Mucosa of gallbladder (tissue), 1 donor: ENCODE measurements at regions not wholly inside any gene's neighbourhood (a gene's known extent, or its start where the extent isn't known, plus 50 kb on each side); places are given as distances from the start of the nearest gene placed in this dataset.

ENCODE experiments used
- DNase-seq: peaks from one replicate; pipeline ENCODE4 v3.0.0-alpha.2; 2020; ENCODE audit warnings: low spot score
- donor health status: DM: no; HTN: no; CAD: no.

- DNase-seq, result no peak
These were observed 53.1 kb downstream of the CH25H start for GRCh38 chr10:89153971-89154370.

- DNase-seq, result no peak
These were observed 54.0 kb downstream of the CH25H start for GRCh38 chr10:89153116-89153515.

DNA sequence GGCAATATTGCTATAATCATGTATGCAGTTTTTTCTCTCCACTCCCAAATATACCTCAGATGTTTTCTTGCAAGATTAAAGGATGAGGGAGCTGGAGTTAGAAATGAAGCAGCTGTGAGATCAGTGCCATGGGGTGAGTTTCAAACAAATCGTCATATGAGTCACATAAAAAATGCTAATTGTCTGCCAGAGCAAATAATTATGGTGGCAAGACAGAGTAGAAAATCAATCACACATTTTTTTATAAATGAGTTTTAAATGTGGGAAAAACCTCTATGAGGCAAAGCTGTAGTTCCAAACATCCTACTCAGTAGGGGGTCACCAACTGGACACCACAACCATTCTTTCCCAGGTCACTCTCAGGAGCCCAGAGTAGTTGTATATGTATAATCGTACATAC lies 55.3 kb downstream of the CH25H start:
- DNase-seq, result no peak

- no peak for DNase-seq
These were observed 59.1 kb downstream of the CH25H start for GRCh38 chr10:89148061-89148460.

DNA sequence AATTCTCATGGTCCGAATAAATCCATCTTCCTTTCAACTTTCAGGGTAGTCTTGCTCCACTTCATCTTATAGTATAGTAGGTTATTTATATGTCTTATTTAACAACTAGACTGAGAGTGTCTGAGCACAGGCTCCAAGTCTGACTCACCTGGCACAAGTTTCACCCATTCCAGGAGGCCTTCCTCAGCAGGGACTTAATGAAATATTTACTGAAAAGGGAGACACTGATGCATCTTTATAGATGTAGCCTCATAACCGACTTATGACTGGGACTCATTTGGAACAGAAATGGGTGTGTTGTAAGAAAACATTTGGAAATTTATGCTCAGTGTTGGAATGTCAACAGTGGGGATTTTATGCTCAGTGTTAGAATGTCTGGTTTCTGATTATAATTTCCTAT lies 59.9 kb downstream of the CH25H start:
- DNase-seq, result no peak

GRCh38 chr10:89144836-89145235 lies 62.3 kb downstream of the CH25H start:
- no peak for DNase-seq

DNA sequence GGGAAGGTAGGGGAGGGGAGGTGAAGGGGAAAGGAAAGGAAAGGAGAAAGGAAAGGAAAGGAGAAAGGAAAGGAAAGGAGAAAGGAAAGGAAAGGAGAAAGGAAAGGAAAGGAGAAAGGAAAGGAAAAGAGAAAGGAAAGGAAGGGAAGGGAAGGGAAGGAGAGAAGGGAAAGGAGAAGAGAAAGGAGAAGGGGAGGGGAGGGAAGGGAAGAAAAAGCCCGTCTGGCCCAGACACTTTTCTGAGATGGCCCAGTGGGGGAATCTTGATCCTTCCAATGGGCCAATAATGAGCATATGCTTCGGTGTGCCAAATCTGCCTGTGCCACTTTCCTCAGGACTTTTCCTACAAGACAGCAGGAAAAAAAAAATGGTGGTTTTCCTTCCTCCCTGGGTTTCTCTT lies 64.5 kb downstream of the CH25H start:
- DNase-seq, result no peak

GRCh38 chr10:89138755-89139490 lies 68.2 kb downstream of the CH25H start:
- DNase-seq, result no peak

GRCh38 chr10:89134963-89135362 lies 72.2 kb downstream of the CH25H start:
- DNase-seq, result no peak

GRCh38 chr10:89129911-89130310 lies 77.2 kb downstream of the CH25H start:
- DNase-seq, result peak; percentile 43

- DNase-seq, result no peak
These were observed 84.6 kb downstream of the CH25H start for GRCh38 chr10:89122433-89123051.

DNA sequence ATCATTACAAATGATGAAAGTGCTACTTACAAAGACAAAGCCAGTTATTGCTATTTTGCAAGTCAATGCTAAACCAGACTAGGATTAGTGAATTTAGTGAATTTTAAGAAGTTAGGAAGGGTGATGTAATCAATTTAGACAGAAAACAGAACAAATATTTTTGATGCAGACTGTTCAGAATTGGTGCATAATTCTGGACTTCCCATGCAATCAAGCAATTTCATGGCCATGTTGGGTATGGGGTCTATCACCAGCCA lies 85.4 kb downstream of the CH25H start:
- DNase-seq, result no peak

DNA sequence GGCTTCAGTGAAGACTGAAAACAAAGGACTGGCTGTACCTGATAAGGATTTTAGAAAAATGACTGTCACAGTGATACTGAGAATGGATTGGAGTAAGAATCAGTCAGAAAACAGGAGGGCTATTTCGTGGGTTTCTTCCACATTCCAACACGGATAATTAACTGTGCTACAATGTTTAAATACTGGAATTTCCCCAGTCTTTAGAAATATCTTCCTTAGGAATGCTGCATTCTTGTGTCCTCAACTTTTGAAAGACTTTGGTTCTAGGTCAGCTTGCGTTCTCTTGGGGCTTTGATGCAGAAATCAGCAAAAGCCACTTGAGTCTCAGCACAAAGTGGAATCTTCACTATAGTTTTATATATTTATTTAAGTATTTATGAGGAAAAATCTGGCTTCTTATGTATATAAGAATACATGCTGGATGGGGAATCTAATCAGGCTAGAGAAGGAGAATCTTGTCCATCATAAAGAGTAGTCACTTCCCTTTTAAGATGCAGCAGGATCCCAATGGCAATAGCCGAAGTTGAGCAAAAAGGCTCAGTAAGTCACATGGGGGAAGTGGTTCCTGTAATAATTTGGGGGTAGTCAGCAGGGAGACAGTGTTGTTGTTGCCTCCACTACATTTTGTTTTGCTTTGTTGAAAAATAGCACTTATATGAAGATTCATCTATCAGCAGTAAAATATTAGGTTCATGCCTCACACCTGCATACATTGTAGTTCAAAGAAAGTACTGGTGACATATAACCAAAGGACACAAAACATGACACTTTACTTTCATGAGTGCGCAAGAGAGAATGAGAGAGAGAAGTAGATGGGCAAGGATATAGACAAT lies 86.0 kb downstream of the CH25H start:
- DNase-seq, result no peak

GRCh38 chr10:89119651-89120050 lies 87.5 kb downstream of the CH25H start:
- no peak for DNase-seq

DNA sequence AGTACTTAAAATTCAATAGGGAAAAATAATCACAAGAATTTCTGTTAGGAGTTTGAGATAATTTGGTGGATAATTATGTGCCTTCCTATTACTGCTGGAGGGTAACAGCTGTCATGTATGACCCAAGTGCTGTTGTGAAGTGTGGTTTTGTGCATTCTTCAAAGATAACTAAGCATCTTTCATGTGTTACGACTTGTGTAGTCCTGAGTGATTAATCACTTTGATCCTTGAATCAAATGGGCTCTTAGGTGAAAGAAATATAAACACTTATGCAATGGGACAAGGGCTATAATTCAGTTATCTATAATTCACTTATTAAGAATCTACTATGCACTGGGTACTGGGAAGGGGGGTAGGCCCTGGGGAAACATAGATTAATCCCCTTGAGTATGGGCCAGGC lies 89.0 kb downstream of the CH25H start:
- DNase-seq, result no peak

GRCh38 chr10:89115876-89116627 lies 91.1 kb downstream of the CH25H start:
- no peak for DNase-seq

DNA sequence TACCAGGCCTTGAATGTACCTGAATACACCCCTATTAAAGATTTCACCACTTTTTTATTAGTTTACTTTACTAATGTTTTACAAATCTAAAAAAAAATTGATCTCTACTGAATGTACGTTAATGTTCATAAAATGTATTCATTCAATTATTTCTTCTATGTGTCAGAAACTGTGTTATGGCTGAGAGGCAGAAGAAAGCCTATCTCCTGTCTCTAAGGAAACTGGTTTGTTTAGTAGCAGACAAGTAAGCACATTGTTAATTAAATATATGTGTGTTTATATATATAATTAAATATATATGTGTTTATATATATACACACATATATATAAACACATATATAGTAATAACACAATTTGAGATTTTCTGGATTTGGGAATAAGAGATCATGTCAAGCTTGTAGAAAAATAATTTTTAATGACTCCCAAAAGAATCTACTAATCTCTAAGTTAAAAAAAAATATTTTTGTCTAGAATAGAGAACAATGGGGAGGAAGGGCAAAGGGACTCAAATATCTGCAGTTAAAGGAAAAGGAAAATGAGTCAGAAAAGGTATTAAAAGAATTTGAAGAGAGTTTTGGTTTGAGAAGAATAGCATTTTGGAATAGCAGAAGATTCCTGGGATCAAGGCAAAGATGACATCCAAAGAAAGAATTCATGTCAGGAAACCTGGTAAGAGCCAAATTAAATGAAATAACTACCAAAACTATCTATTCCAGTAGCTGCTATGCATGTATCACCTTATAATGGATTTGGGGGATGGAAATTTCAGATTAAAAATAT lies 92.1 kb downstream of the CH25H start:
- no peak for DNase-seq

DNA sequence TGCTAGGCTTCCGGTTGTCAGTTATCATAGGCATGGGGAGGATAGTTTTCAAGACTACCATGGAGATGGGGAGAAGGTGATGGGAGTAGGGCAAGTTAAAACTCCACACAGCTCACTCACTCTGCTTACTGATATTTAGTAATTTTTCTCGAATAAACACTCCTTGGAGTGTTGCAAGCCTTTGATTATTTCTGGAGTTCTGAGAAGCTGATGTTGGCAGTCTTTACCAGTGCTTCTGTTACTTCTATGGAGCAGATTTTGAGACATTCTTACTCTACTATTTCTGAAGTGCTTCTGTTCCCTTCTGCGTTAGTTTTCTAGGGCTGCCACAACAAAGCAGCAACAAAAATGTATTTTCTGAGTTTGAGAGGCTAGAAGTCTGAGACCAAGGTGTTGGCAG lies 104.4 kb downstream of the CH25H start:
- DNase-seq, result no peak

- DNase-seq, result no peak
These were observed 105.2 kb downstream of the CH25H start for GRCh38 chr10:89101943-89102342.

DNA sequence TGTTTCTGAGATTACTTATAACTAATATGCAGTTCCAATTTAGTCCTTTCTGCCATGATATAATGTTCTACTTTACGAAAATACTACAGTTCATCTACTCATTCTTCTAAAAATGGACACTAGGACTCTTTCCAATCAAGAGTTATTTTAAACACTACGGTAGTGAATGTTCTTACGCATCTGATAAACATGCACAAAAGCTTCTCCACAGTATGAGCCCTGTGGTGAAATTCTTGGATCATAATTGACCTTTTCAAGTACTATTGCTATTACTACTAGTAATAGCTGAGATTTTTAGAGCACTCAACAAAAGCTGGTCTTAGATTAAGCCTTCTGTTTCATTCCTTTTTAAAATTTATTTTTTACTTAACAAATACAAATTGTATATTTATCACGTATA lies 106.4 kb downstream of the CH25H start:
- no peak for DNase-seq

GRCh38 chr10:89097226-89097625 lies 106.6 kb downstream of the FAS start:
- no peak for DNase-seq
